Adrenal gland (tissue), 9 donors: ENCODE measurements at regions not wholly inside any gene's neighbourhood (a gene's known extent, or its start where the extent isn't known, plus 50 kb on each side); places are given as distances from the start of the nearest gene placed in this dataset.

Experiments
- DNase-seq, 7 donors: peaks; one replicate each; pipeline ENCODE4 v3.0.0-alpha.2; 2019 to 2020
- H3K27ac ChIP-seq, 5 donors: fragments of 200-600 bp; sonication (generic) in 4 of 5; 1 replicate in 3 of 5; 2 replicates in 2 of 5; pipeline versions ENCODE4 v1.5.1 to v1.8.0; 2016 to 2020; ENCODE audit warnings: mild to moderate bottlenecking in 1 of 5
- H3K27me3 ChIP-seq: fragments of 200-600 bp; 2 replicates; pipeline ENCODE4 v1.8.0; 2021
- H3K36me3 ChIP-seq, 2 donors: fragments of 200-600 bp; replicated peaks in 1 of 2; 1 replicate in 1 of 2; 2 replicates in 1 of 2; pipeline versions ENCODE4 v1.5.1 to v1.8.0; 2018 to 2022
- H3K4me1 ChIP-seq, 2 donors: fragments of 200-600 bp; replicated peaks in 1 of 2; 1 replicate in 1 of 2; 2 replicates in 1 of 2; pipeline versions ENCODE4 v1.5.1 to v1.8.0; 2018 to 2021
- H3K4me3 ChIP-seq, 4 donors: fragments of 200-600 bp; sonication (generic) in 3 of 4; one replicate each; pipeline ENCODE4 v1.5.1; 2016 to 2018
- H3K9me3 ChIP-seq, 3 donors: fragments of 200-600 bp; sonication (generic) in 1 of 3; replicated peaks in 1 of 3; 1 replicate in 2 of 3; 2 replicates in 1 of 3; pipeline versions ENCODE4 v1.5.1 to v1.8.0; 2016 to 2021
- POLR2A ChIP-seq, 2 donors: fragments of 450-650 bp; IDR thresholded peaks; one replicate each; pipeline ENCODE4 v1.6.1; 2017; ENCODE audit warnings: antibody characterized with exemption in 2 of 2, mild to moderate bottlenecking in 2 of 2, moderate library complexity in 1 of 2
- WGBS, 4 donors: extraction: QIAGEN DNeasy Blood & Tissue Kit in 2 of 4; methylation state at CpG; one replicate each; pipeline versions ENCODE4 v1.1.5 to v1.1.7; 2013 to 2017; 5-methylcytosine and 5-hydroxymethylcytosine counted together
- intact Hi-C, 2 donors: fragments of 100-400 bp; cut with DNase I; formaldehyde crosslinking; loops; one replicate each; pipeline versions ENCODE4 v1.14.1 to v1.15.0; 2022 to 2023
- TF ChIP-seq, protein P1 (sequence below), 6 experiments: fragments of 450-650 bp in 4 of 6; fragments of 200-600 bp in 2 of 6; sonication (generic) in 1 of 6; IDR thresholded peaks; 1 replicate in 5 of 6; 2 replicates in 1 of 6; pipeline versions ENCODE4 v1.5.1 to v1.8.0; 2016 to 2021; ENCODE audit warnings: antibody characterized with exemption in 6 of 6, mild to moderate bottlenecking in 2 of 6, moderate library complexity in 1 of 6
- donor health status: healthy with polysubstance abuse.
- donor health status: Bipolar disorder and iron deficiency.
- donor health status: DM: yes; HTN: yes; CAD: no.
- donor health status: DM: no; HTN: no; CAD: no.
- donor health status: DM: no; HTN: no; CAD: no.

DNA sequence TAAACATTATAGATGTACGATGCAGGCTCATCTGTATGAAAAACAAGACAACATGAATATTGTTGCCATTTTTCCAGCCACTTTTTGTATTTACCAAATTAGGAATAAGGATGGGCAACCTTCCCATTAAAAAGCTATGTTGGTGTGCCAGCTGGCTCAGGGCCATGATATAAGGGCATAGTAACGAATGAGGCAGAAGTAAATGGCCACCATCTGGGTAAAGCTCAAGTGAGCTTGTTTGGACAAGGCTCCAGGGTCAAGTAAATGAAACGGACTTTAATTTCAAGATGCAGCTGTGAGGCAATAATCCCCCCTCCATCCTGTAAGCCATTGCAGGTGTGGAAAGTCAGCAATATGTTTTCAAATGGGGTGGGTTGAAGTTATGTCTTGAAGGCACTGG is 930.9 kb upstream of the CDH8 start:
- TF ChIP-seq, protein P1, sequence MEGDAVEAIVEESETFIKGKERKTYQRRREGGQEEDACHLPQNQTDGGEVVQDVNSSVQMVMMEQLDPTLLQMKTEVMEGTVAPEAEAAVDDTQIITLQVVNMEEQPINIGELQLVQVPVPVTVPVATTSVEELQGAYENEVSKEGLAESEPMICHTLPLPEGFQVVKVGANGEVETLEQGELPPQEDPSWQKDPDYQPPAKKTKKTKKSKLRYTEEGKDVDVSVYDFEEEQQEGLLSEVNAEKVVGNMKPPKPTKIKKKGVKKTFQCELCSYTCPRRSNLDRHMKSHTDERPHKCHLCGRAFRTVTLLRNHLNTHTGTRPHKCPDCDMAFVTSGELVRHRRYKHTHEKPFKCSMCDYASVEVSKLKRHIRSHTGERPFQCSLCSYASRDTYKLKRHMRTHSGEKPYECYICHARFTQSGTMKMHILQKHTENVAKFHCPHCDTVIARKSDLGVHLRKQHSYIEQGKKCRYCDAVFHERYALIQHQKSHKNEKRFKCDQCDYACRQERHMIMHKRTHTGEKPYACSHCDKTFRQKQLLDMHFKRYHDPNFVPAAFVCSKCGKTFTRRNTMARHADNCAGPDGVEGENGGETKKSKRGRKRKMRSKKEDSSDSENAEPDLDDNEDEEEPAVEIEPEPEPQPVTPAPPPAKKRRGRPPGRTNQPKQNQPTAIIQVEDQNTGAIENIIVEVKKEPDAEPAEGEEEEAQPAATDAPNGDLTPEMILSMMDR (IDR thresholded peaks at IDR 0.05), result no peak
- TF ChIP-seq POLR2A (IDR thresholded peaks at IDR 0.05), result no peak
- H3K27me3 ChIP-seq, result no peaks in the 10 kb centered on the region

DNA sequence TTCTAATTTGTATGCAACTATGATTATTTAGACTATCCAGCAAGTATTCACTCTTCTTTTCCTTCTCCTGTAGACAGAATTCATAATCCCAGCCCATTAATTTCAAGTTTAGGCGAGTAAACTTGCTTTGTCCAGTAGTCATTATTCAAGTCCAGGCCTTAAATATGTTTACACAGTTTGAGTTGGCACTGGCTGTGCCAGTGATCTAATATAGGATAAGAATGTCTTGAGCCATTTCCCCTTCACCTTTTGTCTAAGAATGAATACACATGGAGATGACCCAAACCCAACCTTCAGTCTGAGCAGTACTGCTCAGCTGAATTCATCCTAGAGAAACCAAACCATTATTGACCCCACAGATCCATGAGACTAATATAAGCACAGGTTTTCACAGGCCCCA is 930.4 kb upstream of the CDH8 start:
- H3K27me3 ChIP-seq, result no peaks in the 10 kb centered on the region
- H3K4me1 ChIP-seq, result no peaks in the 10 kb centered on the region
- no peak overlapping the region for H3K4me3 ChIP-seq
- intact Hi-C loops, result no loop called here
- 73 to 95% (median 82%) methylated on average over 1 of the region's 1 CpG for WGBS, 4 donors
- H3K9me3 ChIP-seq, result no peaks in the 10 kb centered on the region
- TF ChIP-seq, protein P1 (IDR thresholded peaks at IDR 0.05), result no peak
- TF ChIP-seq POLR2A (IDR thresholded peaks at IDR 0.05), result no peak
- no peak overlapping the region for H3K27ac ChIP-seq
- no peaks in the 10 kb centered on the region for H3K36me3 ChIP-seq
- no peak for DNase-seq

More for the DNA sequence above, 930.9 kb upstream of the CDH8 start:
- no peaks in the 10 kb centered on the region for H3K4me1 ChIP-seq
- no peaks in the 10 kb centered on the region for H3K36me3 ChIP-seq
- H3K27ac ChIP-seq, result no peak overlapping the region
- H3K9me3 ChIP-seq, result no peaks in the 10 kb centered on the region
- no peak overlapping the region for H3K4me3 ChIP-seq
- 45 to 64% (median 49%) methylated on average over 3 of the region's 3 CpGs for WGBS, 4 donors
- intact Hi-C loops, result no loop called here
- DNase-seq, result no peak

DNA sequence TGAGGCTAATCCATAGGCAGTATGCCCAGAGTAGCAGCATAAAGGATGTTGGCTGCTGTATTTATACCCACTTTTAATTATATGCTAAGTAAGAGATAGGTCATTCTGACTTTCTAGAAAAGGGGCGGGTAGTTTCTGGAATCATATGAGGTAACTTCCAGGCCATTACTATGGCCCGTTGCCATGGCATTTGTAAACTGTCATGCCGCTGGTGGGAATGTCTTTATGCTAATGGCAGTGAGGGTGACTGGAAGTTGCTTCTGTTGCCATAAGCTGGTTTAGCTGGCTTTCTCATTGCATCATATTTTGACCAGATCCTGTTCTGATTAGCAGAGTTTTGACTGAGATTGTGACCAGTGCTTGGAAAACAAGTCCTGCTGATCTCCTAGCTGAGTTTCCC is 929.6 kb upstream of the CDH8 start:
- WGBS, 4 donors, result 83 to 95% (median 87%) methylated on average over 3 of the region's 3 CpGs
- Histone ChIP-seq H3K4me1 (no peaks in the 10 kb centered on the region), H3K9me3 (no peaks in the 10 kb centered on the region), H3K4me3 (no peak overlapping the region), H3K27ac (no peak overlapping the region), H3K27me3 (no peaks in the 10 kb centered on the region), H3K36me3 (no peaks in the 10 kb centered on the region)
- no peak for DNase-seq
- TF ChIP-seq POLR2A (IDR thresholded peaks at IDR 0.05), result no peak
- TF ChIP-seq, protein P1 (IDR thresholded peaks at IDR 0.05), result no peak
- intact Hi-C loops, result no loop called here

- intact Hi-C loops, result no loop called here
- Histone ChIP-seq H3K9me3 (no peaks in the 10 kb centered on the region), H3K4me1 (no peaks in the 10 kb centered on the region), H3K27ac (no peak overlapping the region), H3K4me3 (no peak overlapping the region), H3K36me3 (no peaks in the 10 kb centered on the region), H3K27me3 (no peaks in the 10 kb centered on the region)
- TF ChIP-seq, protein P1 (IDR thresholded peaks at IDR 0.05), result no peak
- TF ChIP-seq POLR2A (IDR thresholded peaks at IDR 0.05), result no peak
- WGBS, 4 donors, result 68 to 71% (median 69%) methylated on average over 2 of the region's 2 CpGs
- no peak for DNase-seq
Measured at GRCh38 chr16:62963846-62964245, 927.6 kb upstream of the CDH8 start.
